Stomach (tissue), 4 donors: ENCODE measurements at regions not wholly inside any gene's neighbourhood (a gene's known extent, or its start where the extent isn't known, plus 50 kb on each side); places are given as distances from the start of the nearest gene placed in this dataset.

Source experiments
- EP300 ChIP-seq: sonication (generic); formaldehyde crosslinking; IDR thresholded peaks from one replicate; pipeline ENCODE4 v1.6.1; 2017; ENCODE audit warnings: antibody characterized with exemption
- POLR2A ChIP-seq, 4 donors: fragments of 450-650 bp; IDR thresholded peaks; one replicate each; pipeline ENCODE4 v1.6.1; 2016; ENCODE audit warnings: antibody characterized with exemption in 4 of 4, control low read depth in 2 of 4, mild to moderate bottlenecking in 1 of 4, moderate library complexity in 1 of 4
- POLR2AphosphoS5 ChIP-seq, 3 donors: sonication (generic); formaldehyde crosslinking; IDR thresholded peaks; one replicate each; pipeline ENCODE4 v1.6.1; 2016; ENCODE audit warnings: antibody characterized with exemption in 3 of 3
- TF ChIP-seq, protein P1 (sequence below), 7 experiments: fragments of 450-650 bp in 4 of 7; fragments of 200-600 bp in 3 of 7; sonication (generic) in 3 of 7; IDR thresholded peaks; one replicate each; pipeline ENCODE4 v1.5.1; 2016 to 2019; ENCODE audit warnings: antibody characterized with exemption in 7 of 7, control low read depth in 2 of 7, mild to moderate bottlenecking in 1 of 7

DNA sequence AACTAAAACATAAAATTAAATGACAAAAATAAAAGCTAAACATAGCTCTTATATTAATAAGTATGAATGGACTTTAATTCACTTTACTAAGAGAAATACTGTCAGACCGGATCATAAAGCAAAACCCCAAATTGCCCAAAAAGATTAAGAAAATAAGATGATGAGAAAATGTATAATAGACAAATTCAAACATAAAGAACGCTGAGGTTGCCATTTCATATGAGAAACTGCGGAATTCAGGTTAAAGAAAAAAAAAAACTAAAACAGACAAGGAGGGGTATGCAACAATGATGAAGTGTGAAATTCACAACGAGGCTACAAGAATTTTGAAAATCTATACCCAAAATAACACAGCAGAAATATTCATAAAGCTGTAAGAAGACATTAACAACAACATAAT, 133.6 kb upstream of the JUN start:
- TF ChIP-seq, protein P1, sequence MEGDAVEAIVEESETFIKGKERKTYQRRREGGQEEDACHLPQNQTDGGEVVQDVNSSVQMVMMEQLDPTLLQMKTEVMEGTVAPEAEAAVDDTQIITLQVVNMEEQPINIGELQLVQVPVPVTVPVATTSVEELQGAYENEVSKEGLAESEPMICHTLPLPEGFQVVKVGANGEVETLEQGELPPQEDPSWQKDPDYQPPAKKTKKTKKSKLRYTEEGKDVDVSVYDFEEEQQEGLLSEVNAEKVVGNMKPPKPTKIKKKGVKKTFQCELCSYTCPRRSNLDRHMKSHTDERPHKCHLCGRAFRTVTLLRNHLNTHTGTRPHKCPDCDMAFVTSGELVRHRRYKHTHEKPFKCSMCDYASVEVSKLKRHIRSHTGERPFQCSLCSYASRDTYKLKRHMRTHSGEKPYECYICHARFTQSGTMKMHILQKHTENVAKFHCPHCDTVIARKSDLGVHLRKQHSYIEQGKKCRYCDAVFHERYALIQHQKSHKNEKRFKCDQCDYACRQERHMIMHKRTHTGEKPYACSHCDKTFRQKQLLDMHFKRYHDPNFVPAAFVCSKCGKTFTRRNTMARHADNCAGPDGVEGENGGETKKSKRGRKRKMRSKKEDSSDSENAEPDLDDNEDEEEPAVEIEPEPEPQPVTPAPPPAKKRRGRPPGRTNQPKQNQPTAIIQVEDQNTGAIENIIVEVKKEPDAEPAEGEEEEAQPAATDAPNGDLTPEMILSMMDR (IDR thresholded peaks at IDR 0.05) = no peak
- TF ChIP-seq POLR2A (IDR thresholded peaks at IDR 0.05) (no peak), POLR2AphosphoS5 (IDR thresholded peaks at IDR 0.05) (no peak), EP300 (no peak)
